Adrenal gland (tissue), 9 donors: ENCODE measurements at regions not wholly inside any gene's neighbourhood (a gene's known extent, or its start where the extent isn't known, plus 50 kb on each side); places are given as distances from the start of the nearest gene placed in this dataset.

Experiments
- DNase-seq, 7 donors: peaks; one replicate each; pipeline ENCODE4 v3.0.0-alpha.2; 2019 to 2020
- H3K27ac ChIP-seq, 5 donors: fragments of 200-600 bp; sonication (generic) in 4 of 5; 1 replicate in 3 of 5; 2 replicates in 2 of 5; pipeline versions ENCODE4 v1.5.1 to v1.8.0; 2016 to 2020; ENCODE audit warnings: mild to moderate bottlenecking in 1 of 5
- H3K27me3 ChIP-seq: fragments of 200-600 bp; 2 replicates; pipeline ENCODE4 v1.8.0; 2021
- H3K36me3 ChIP-seq, 2 donors: fragments of 200-600 bp; replicated peaks in 1 of 2; 1 replicate in 1 of 2; 2 replicates in 1 of 2; pipeline versions ENCODE4 v1.5.1 to v1.8.0; 2018 to 2022
- H3K4me1 ChIP-seq, 2 donors: fragments of 200-600 bp; replicated peaks in 1 of 2; 1 replicate in 1 of 2; 2 replicates in 1 of 2; pipeline versions ENCODE4 v1.5.1 to v1.8.0; 2018 to 2021
- H3K4me3 ChIP-seq, 4 donors: fragments of 200-600 bp; sonication (generic) in 3 of 4; one replicate each; pipeline ENCODE4 v1.5.1; 2016 to 2018
- H3K9me3 ChIP-seq, 3 donors: fragments of 200-600 bp; sonication (generic) in 1 of 3; replicated peaks in 1 of 3; 1 replicate in 2 of 3; 2 replicates in 1 of 3; pipeline versions ENCODE4 v1.5.1 to v1.8.0; 2016 to 2021
- CTCF ChIP-seq, 6 experiments: fragments of 450-650 bp in 4 of 6; fragments of 200-600 bp in 2 of 6; sonication (generic) in 1 of 6; IDR thresholded peaks; 1 replicate in 5 of 6; 2 replicates in 1 of 6; pipeline versions ENCODE4 v1.5.1 to v1.8.0; 2016 to 2021; ENCODE audit warnings: antibody characterized with exemption in 6 of 6, mild to moderate bottlenecking in 2 of 6, moderate library complexity in 1 of 6
- POLR2A ChIP-seq, 2 donors: fragments of 450-650 bp; IDR thresholded peaks; one replicate each; pipeline ENCODE4 v1.6.1; 2017; ENCODE audit warnings: antibody characterized with exemption in 2 of 2, mild to moderate bottlenecking in 2 of 2, moderate library complexity in 1 of 2
- WGBS, 4 donors: extraction: QIAGEN DNeasy Blood & Tissue Kit in 2 of 4; methylation state at CpG; one replicate each; pipeline versions ENCODE4 v1.1.5 to v1.1.7; 2013 to 2017; 5-methylcytosine and 5-hydroxymethylcytosine counted together
- intact Hi-C, 2 donors: fragments of 100-400 bp; cut with DNase I; formaldehyde crosslinking; loops; one replicate each; pipeline versions ENCODE4 v1.14.1 to v1.15.0; 2022 to 2023
- donor health status: healthy with polysubstance abuse.
- donor health status: Bipolar disorder and iron deficiency.
- donor health status: DM: yes; HTN: yes; CAD: no.
- donor health status: DM: no; HTN: no; CAD: no.
- donor health status: DM: no; HTN: no; CAD: no.

DNA sequence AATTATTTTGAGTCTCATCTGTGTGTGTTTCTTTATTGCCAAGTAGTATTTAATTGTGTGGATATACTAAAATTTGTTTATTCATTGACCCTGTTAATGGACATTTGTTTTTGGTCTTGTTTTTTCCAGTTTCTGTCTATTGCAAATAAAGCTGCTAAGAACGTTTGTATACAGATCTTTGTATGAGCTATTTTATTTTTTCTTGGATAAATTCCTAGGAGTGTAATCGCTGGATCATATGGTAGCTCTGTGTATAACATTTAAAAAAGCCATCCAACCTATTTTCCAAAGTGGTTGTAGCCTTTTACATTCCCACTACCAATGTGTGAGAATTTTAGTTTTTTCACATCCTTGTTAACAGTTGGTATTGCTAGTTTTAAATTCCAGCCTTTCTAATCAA lies 382.7 kb upstream of the USP24 start:
- intact Hi-C loops = no loop called here
- H3K4me3 ChIP-seq = no peak overlapping the region
- no peaks in the 10 kb centered on the region for H3K36me3 ChIP-seq
- DNase-seq = no peak
- no peak for TF ChIP-seq POLR2A (IDR thresholded peaks at IDR 0.05)
- no peak for TF ChIP-seq CTCF (IDR thresholded peaks at IDR 0.05)
- no peaks in the 10 kb centered on the region for H3K4me1 ChIP-seq
- H3K9me3 ChIP-seq = no peaks in the 10 kb centered on the region
- 41 to 81% (median 45%) methylated on average over 2 of the region's 2 CpGs for WGBS, 4 donors
- no peaks in the 10 kb centered on the region for H3K27me3 ChIP-seq
- no peak overlapping the region for H3K27ac ChIP-seq

DNA sequence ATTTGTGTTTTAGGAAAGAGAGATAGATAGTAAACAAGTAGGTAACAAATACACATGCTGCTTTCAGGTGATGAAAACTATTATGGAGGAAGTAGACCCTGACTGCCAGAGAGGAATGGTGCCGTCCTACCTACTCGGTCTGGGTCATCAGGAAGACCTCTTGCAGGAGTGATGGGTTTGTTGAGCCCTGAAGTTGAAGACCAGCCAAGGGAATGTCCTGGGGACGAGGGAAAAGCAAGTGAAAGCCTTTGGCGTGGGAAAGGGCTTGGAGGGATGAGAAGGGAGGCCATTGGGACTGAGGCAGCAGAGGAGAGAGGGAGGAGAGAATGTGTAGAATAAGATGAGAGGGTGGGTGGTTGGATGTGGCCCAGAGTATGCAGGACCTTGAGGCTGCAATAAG lies 379.5 kb upstream of the USP24 start:
- intact Hi-C loops = no loop called here
- Histone ChIP-seq H3K27me3 (no peaks in the 10 kb centered on the region), H3K27ac (no peak overlapping the region), H3K4me3 (no peak overlapping the region), H3K9me3 (no peaks in the 10 kb centered on the region), H3K36me3 (no peaks in the 10 kb centered on the region), H3K4me1 (no peaks in the 10 kb centered on the region)
- TF ChIP-seq CTCF (IDR thresholded peaks at IDR 0.05) (no peak), POLR2A (IDR thresholded peaks at IDR 0.05) (no peak)
- 69 to 88% (median 75%) methylated on average over 4 of the region's 4 CpGs for WGBS, 4 donors
- DNase-seq = no peak

- DNase-seq = no peak
- Histone ChIP-seq H3K9me3 (no peaks in the 10 kb centered on the region), H3K27ac (no peak overlapping the region), H3K27me3 (no peaks in the 10 kb centered on the region), H3K4me3 (no peak overlapping the region), H3K4me1 (no peaks in the 10 kb centered on the region), H3K36me3 (no peaks in the 10 kb centered on the region)
- intact Hi-C loops = no loop called here
- TF ChIP-seq POLR2A (IDR thresholded peaks at IDR 0.05) (no peak), CTCF (IDR thresholded peaks at IDR 0.05) (no peak)
Observed at GRCh38 chr1:55593298-55593697, 378.1 kb upstream of the USP24 start.

GRCh38 chr1:55592122-55592521 lies 377.0 kb upstream of the USP24 start:
- H3K9me3 ChIP-seq = no peaks in the 10 kb centered on the region
- intact Hi-C loops = no loop called here
- no peaks in the 10 kb centered on the region for H3K36me3 ChIP-seq
- no peaks in the 10 kb centered on the region for H3K27me3 ChIP-seq
- 92 to 100% (median 94%) methylated on average over 2 of the region's 2 CpGs for WGBS, 4 donors
- no peak for TF ChIP-seq POLR2A (IDR thresholded peaks at IDR 0.05)
- TF ChIP-seq CTCF (IDR thresholded peaks at IDR 0.05) = no peak
- DNase-seq = no peak
- H3K27ac ChIP-seq = no peak overlapping the region
- H3K4me1 ChIP-seq = no peaks in the 10 kb centered on the region
- no peak overlapping the region for H3K4me3 ChIP-seq
